ENCODE measurements at regions not wholly inside any gene's neighbourhood (a gene's known extent, or its start where the extent isn't known, plus 50 kb on each side); places are given as distances from the start of the nearest gene placed in this dataset.

- Histone ChIP-seq H3K27me3 (no peaks in the 10 kb centered on the region), H3K4me1 (no peaks in the 10 kb centered on the region), H3K4me3 (no peak overlapping the region), H3K27ac (no peak overlapping the region), H3K9me3 (no peaks in the 10 kb centered on the region), H3K36me3 (no peaks in the 10 kb centered on the region)
- no peak for TF ChIP-seq CTCF (IDR thresholded peaks at IDR 0.05)
- no peak for TF ChIP-seq POLR2A (IDR thresholded peaks at IDR 0.05)
- TF ChIP-seq POLR2AphosphoS5 (IDR thresholded peaks at IDR 0.05; ENCODE audit: insufficient read depth in 1 of 2, low read depth in 1 of 2), result no peak
- no peak for DNase-seq (ENCODE audit: extremely low spot score in 2 of 2)
- intact Hi-C loops (cut with DNase I), result no loop called here
Observed at GRCh38 chr1:184141361-184141880, 89.9 kb downstream of the TSEN15 start.

GRCh38 chr1:184143449-184143848 is 91.9 kb downstream of the TSEN15 start:
- TF ChIP-seq POLR2A (IDR thresholded peaks at IDR 0.05), result no peak
- no peak for TF ChIP-seq CTCF (IDR thresholded peaks at IDR 0.05)
- TF ChIP-seq POLR2AphosphoS5 (IDR thresholded peaks at IDR 0.05; ENCODE audit: insufficient read depth in 1 of 2, low read depth in 1 of 2), result no peak
- Histone ChIP-seq H3K36me3 (no peaks in the 10 kb centered on the region), H3K9me3 (no peaks in the 10 kb centered on the region), H3K27me3 (no peaks in the 10 kb centered on the region), H3K4me1 (no peaks in the 10 kb centered on the region), H3K4me3 (no peak overlapping the region), H3K27ac (no peak overlapping the region)
- intact Hi-C loops (cut with DNase I), result no loop called here
- DNase-seq (ENCODE audit: extremely low spot score in 2 of 2), result no peak

GRCh38 chr1:184145083-184145482 is 93.6 kb downstream of the TSEN15 start:
- no peak for DNase-seq (ENCODE audit: extremely low spot score in 2 of 2)
- intact Hi-C loops (cut with DNase I), result no loop called here
- Histone ChIP-seq H3K27ac (no peak overlapping the region), H3K36me3 (no peaks in the 10 kb centered on the region), H3K4me1 (no peaks in the 10 kb centered on the region), H3K9me3 (no peaks in the 10 kb centered on the region), H3K4me3 (no peak overlapping the region), H3K27me3 (no peaks in the 10 kb centered on the region)
- no peak for TF ChIP-seq POLR2AphosphoS5 (IDR thresholded peaks at IDR 0.05; ENCODE audit: insufficient read depth in 1 of 2, low read depth in 1 of 2)
- no peak for TF ChIP-seq CTCF (IDR thresholded peaks at IDR 0.05)
- TF ChIP-seq POLR2A (IDR thresholded peaks at IDR 0.05), result no peak

- TF ChIP-seq CTCF (IDR thresholded peaks at IDR 0.05), result no peak
- TF ChIP-seq POLR2AphosphoS5 (IDR thresholded peaks at IDR 0.05; ENCODE audit: insufficient read depth in 1 of 2, low read depth in 1 of 2), result no peak
- TF ChIP-seq POLR2A (IDR thresholded peaks at IDR 0.05), result no peak
- Histone ChIP-seq H3K27ac (no peak overlapping the region), H3K9me3 (no peaks in the 10 kb centered on the region), H3K4me3 (no peak overlapping the region), H3K27me3 (no peaks in the 10 kb centered on the region), H3K4me1 (peaks cover 10% of the 10 kb centered on the region), H3K36me3 (no peaks in the 10 kb centered on the region)
- intact Hi-C loops (cut with DNase I), result no loop called here
- no peak for DNase-seq (ENCODE audit: extremely low spot score in 2 of 2)
Observed at GRCh38 chr1:184146202-184146601, 94.7 kb downstream of the TSEN15 start.

GRCh38 chr1:184150776-184151531 is 99.4 kb downstream of the TSEN15 start:
- Histone ChIP-seq H3K4me3 (no peak overlapping the region), H3K27ac (peak overlapping the region; percentile 40), H3K27me3 (no peaks in the 10 kb centered on the region), H3K4me1 (peaks cover 28% of the 10 kb centered on the region), H3K36me3 (no peaks in the 10 kb centered on the region), H3K9me3 (no peaks in the 10 kb centered on the region)
- TF ChIP-seq POLR2A (IDR thresholded peaks at IDR 0.05), result no peak
- TF ChIP-seq CTCF (IDR thresholded peaks at IDR 0.05), result no peak
- TF ChIP-seq POLR2AphosphoS5 (IDR thresholded peaks at IDR 0.05; ENCODE audit: insufficient read depth in 1 of 2, low read depth in 1 of 2), result no peak
- DNase-seq (ENCODE audit: extremely low spot score in 2 of 2), result no peak
- intact Hi-C loops (cut with DNase I), result no loop called here

Data from vagina (tissue), 2 donors.